ENCODE measurements at regions not wholly inside any gene's neighbourhood (a gene's known extent, or its start where the extent isn't known, plus 50 kb on each side); places are given as distances from the start of the nearest gene placed in this dataset.
"Not testable (repeated sequence)": the region's sequence is repeated elsewhere in the genome, so short reads cannot be mapped to it uniquely, and the experiment has no call there.

- no peak for TF ChIP-seq CTCF (conservative IDR thresholded peaks at IDR 0.05; ENCODE audit: low read depth, low read length)
- no peak for DNase-seq (ENCODE audit: low read depth)
Observed at GRCh38 chr4:42308247-42308646, 89.0 kb upstream of the SHISA3 start.

GRCh38 chr4:42309361-42310260 lies 87.7 kb upstream of the SHISA3 start:
- TF ChIP-seq CTCF (conservative IDR thresholded peaks at IDR 0.05; ENCODE audit: low read depth, low read length): no peak
- no peak for DNase-seq (ENCODE audit: low read depth)
- no peak overlapping the region for H3K4me3 ChIP-seq (ENCODE audit: low read depth, low read length)

More at GRCh38 chr4:42308247-42308646, 89.0 kb upstream of the SHISA3 start:
- no peak overlapping the region for H3K4me3 ChIP-seq (ENCODE audit: low read depth, low read length)

- H3K4me3 ChIP-seq (ENCODE audit: low read depth, low read length): no peak overlapping the region
- TF ChIP-seq CTCF (conservative IDR thresholded peaks at IDR 0.05; ENCODE audit: low read depth, low read length): no peak
- DNase-seq (ENCODE audit: low read depth): no peak
Observed at GRCh38 chr4:42310358-42310757, 86.9 kb upstream of the SHISA3 start.

- no peak for DNase-seq (ENCODE audit: low read depth)
- no peak overlapping the region for H3K4me3 ChIP-seq (ENCODE audit: low read depth, low read length)
- TF ChIP-seq CTCF (conservative IDR thresholded peaks at IDR 0.05; ENCODE audit: low read depth, low read length): no peak
Observed at GRCh38 chr4:42310806-42311205, 86.5 kb upstream of the SHISA3 start.

- H3K4me3 ChIP-seq (ENCODE audit: low read depth, low read length): no peak overlapping the region
- DNase-seq (ENCODE audit: low read depth): no peak
- TF ChIP-seq CTCF (conservative IDR thresholded peaks at IDR 0.05; ENCODE audit: low read depth, low read length): no peak
Observed at GRCh38 chr4:42311591-42311990, 85.7 kb upstream of the SHISA3 start.

- not testable (repeated sequence) for DNase-seq (ENCODE audit: low read depth); H3K4me3 ChIP-seq (ENCODE audit: low read depth, low read length)
Observed at GRCh38 chr4:42313420-42313819, 83.9 kb upstream of the SHISA3 start.

GRCh38 chr4:42313872-42314271 lies 83.4 kb upstream of the SHISA3 start:
- H3K4me3 ChIP-seq (ENCODE audit: low read depth, low read length): no peak overlapping the region
- DNase-seq (ENCODE audit: low read depth): no peak
- TF ChIP-seq CTCF (conservative IDR thresholded peaks at IDR 0.05; ENCODE audit: low read depth, low read length): no peak
